GM12801 (cell line): ENCODE measurements at regions not wholly inside any gene's neighbourhood (a gene's known extent, or its start where the extent isn't known, plus 50 kb on each side); places are given as distances from the start of the nearest gene placed in this dataset.

ENCODE experiments used
- TF ChIP-seq, protein P1 (sequence below): IDR thresholded peaks from one replicate; pipeline ENCODE4 v1.5.1; 2011; ENCODE audit warnings: control low read depth; ENCODE audit not compliant: insufficient read length; ENCODE audit errors: extremely low read depth

DNA sequence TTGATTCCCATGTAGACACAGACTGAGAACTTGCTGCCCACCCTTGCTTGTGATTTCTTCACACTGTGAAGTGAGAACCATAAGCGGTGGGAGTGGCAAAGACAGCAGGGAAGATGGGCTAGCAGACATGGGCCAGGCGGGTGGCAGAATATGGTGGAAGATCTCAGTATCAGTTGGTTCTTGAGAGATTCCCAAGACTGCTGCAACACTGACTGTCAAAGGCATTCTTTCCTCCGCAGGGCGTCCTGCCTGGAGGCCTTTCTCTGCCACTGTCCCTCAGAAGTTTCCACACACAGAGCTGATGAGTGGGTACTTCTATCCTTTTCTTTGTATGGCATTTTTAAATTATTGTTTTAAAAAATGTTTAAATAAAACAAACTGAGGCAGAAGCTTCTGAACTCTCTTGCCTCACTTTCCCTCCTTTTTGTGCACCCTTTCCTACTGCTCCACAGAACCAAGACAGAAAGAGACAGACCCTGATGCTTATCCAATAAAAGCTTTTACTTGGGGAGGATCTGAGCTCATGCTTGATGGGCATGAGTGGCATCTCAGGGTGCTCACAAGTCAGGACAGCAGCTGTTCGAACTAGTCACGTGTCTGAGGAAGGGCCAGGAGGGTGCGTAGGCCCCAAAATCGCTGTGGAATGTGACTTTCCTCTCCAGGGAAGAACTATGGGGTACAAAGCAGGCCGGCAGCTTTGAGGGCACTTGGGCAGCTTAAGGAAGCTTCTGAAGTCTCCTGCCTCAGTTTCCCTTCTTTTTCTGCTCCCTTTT is 104.7 kb upstream of the PCGF5 start:
- TF ChIP-seq, protein P1, sequence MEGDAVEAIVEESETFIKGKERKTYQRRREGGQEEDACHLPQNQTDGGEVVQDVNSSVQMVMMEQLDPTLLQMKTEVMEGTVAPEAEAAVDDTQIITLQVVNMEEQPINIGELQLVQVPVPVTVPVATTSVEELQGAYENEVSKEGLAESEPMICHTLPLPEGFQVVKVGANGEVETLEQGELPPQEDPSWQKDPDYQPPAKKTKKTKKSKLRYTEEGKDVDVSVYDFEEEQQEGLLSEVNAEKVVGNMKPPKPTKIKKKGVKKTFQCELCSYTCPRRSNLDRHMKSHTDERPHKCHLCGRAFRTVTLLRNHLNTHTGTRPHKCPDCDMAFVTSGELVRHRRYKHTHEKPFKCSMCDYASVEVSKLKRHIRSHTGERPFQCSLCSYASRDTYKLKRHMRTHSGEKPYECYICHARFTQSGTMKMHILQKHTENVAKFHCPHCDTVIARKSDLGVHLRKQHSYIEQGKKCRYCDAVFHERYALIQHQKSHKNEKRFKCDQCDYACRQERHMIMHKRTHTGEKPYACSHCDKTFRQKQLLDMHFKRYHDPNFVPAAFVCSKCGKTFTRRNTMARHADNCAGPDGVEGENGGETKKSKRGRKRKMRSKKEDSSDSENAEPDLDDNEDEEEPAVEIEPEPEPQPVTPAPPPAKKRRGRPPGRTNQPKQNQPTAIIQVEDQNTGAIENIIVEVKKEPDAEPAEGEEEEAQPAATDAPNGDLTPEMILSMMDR: no peak

DNA sequence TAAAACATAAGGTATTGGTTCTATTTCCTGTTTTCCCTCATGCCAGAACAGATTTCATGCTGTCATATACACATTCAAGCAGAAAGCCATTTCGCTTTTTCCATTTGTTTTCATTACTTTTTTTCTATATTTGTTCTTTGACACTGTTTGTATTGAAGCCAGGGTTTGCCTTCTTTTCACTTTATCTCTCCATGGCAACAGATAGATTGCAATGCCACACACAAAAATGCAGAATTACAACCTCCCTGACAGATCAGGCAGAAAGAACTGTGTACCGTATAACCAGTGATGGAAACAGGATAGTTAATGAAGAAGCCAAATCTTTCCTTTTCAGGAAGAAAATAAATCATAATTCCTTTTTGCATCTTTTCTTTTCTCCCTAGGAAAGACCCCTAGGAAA is 103.0 kb upstream of the PCGF5 start:
- TF ChIP-seq, protein P1: no peak

DNA sequence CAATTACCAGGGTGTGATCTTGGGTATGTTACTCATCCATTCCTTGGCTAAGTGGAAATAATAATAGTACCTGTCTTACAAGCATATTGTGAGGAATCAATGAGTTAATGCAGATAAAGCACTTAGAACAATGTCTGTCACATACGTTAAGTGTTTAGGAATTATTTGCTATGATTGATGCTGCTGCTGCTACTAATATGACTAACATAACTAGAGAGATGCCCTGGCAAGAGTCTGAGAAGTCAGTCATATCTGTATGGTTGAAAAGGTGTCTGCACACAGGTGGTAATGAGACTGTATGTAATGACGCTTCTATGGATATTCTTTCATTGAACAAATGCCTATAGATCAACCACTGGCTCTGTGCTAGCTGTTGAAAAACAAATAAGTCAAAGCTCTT is 100.1 kb upstream of the PCGF5 start:
- TF ChIP-seq, protein P1: no peak

DNA sequence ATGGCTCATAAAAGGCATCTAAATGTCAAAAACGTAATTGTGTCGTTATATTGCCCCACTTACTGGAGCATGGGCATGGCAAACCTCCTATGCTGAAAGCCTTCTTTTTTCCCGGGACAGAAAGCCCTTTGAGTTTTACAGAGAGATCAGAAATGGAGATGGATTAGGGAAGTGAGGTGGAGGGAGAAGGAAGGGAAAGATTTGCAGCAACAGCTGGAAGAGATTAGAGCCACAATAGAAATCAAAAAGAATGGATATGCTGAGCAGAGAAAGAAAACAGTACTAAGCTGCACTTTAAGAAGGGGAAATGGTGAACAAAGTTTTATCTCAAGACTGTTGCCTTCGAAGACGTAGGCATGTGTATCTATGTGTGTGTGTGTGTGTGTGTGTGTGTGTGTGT is 97.2 kb upstream of the PCGF5 start:
- TF ChIP-seq, protein P1: no peak

DNA sequence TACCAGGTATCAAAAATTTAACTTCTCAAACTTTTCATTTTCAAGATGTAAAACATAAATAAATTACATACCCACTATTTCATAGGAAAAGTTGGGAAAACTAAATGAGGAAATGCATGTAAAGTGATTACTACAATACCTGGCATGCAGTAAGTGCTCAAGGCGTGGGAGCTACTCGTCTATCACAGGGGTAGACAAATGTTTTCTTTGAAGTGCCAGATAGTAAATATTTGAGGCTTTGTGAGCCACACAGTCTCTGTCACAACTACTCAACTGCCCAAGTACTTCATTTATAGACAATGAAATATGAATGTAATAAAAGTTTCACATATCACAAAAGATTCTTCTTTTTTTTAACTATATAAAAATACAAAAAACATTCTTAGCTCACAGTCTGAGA is 96.4 kb upstream of the PCGF5 start:
- TF ChIP-seq, protein P1: no peak

DNA sequence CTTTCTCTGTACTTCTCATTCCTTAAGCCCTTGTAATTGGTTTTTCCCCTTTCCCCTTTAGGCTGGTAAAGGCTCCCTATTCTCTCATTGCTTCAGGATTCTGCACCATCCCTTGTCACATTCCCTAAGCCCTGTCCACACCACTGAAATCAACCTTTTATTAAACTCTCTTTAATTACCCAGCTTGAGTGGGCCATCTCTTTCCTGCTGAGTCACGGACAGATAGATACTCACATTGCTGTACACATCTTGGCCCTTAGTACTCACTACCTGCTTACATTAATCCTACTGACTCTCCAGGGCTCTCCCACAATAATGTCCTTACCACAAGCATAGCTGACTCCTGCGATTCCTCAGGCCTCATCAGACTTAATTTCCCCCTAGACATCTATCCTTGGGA is 94.0 kb upstream of the PCGF5 start:
- TF ChIP-seq, protein P1: no peak

DNA sequence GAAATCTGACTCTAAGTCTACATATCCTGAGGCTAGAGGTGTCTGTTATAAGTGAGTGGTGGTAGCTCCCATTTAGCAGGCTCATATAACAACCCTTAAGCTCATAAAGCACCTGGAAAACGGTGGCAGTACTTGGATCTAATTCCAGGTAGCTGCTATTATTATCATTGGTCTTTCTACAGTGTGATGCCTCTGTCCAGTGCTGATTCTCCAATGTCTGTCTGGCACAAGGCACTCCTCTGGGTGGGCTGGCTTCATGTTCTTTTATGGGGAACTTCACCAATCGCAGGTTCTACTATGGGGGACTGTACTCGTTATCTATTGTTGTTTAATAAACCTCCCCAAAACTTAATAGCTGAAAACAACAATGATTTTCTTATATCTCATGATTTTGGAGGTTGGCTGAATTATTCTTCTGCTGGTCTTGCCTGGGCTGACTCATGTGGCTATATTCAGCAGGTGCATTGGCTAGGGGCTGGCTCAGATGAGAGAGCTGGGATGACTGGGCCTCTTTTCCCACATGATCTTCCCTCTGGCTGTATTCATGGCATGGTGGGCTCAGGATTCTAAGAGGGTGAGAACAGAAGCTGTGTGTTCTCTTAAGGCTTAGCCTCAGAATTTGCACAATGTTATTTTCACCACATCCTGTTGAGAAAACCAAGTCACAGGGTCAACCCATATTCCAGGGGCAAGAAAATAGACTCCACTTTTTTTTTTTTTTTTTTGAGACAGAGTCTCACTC is 93.0 kb upstream of the PCGF5 start:
- TF ChIP-seq, protein P1: no peak
